ENCODE measurements at regions not wholly inside any gene's neighbourhood (a gene's known extent, or its start where the extent isn't known, plus 50 kb on each side); places are given as distances from the start of the nearest gene placed in this dataset.

GRCh38 chr2:220309215-220309614 lies 681.8 kb downstream of the SLC4A3 start:
- Mint-ChIP-seq H3K9me3 (peaks cover 3% of the 10 kb centered on the region), H3K4me1 (0 out of 2 replicates have a peak, but pooled peaks cover 2% of the 10 kb centered on the region), H3K4me3 (no peak overlapping the region), H3K27me3 (ENCODE audit: low read depth) (no peaks in the 10 kb centered on the region), H3K27ac (no peak overlapping the region), H3K36me3 (no peaks in the 10 kb centered on the region)
- ATAC-seq (no peak), DNase-seq (ENCODE audit: low spot score) (no peak)
- CTCF ChIA-PET = no interaction called here
- POLR2A ChIA-PET = no interaction called here
- TF ChIP-seq FOXJ3 (CRISPR knock-in tag; IDR thresholded peaks at IDR 0.05; ENCODE audit: borderline replicate concordance) = no peak
- no peak for TF ChIP-seq ZBTB43 (CRISPR knock-in tag; IDR thresholded peaks at IDR 0.05)
- TF ChIP-seq AFF4 (CRISPR knock-in tag; IDR thresholded peaks at IDR 0.05; ENCODE audit: borderline replicate concordance) = no peak
- TF ChIP-seq ZNF232 (CRISPR knock-in tag; IDR thresholded peaks at IDR 0.05) = no peak
- no peak for TF ChIP-seq ZNF138 (CRISPR knock-in tag; conservative IDR thresholded peaks at IDR 0.05)
- no peak for TF ChIP-seq ZNF671 (CRISPR knock-in tag; IDR thresholded peaks at IDR 0.05)
- no peak for TF ChIP-seq ESRRA (CRISPR knock-in tag; IDR thresholded peaks at IDR 0.05; ENCODE audit: borderline replicate concordance)

- DNase-seq (ENCODE audit: low spot score) = no peak
Observed at GRCh38 chr2:220310451-220310861, 683.0 kb downstream of the SLC4A3 start.

GRCh38 chr2:220315098-220315823 lies 687.8 kb downstream of the SLC4A3 start:
- H3K27ac Mint-ChIP-seq = no peak overlapping the region
- POLR2A ChIA-PET = no interaction called here
- 0 out of 2 replicates have a peak, but pooled peaks cover 2% of the 10 kb centered on the region for H3K4me1 Mint-ChIP-seq
- H3K36me3 Mint-ChIP-seq = no peaks in the 10 kb centered on the region
- H3K27me3 Mint-ChIP-seq (ENCODE audit: low read depth) = no peaks in the 10 kb centered on the region
- no peak overlapping the region for H3K4me3 Mint-ChIP-seq
- CTCF ChIA-PET = no interaction called here
- DNase-seq (ENCODE audit: low spot score) = no peak
- no peak for ATAC-seq
- peaks cover 8% of the 10 kb centered on the region for H3K9me3 Mint-ChIP-seq
- no peak for TF ChIP-seq ZNF396 (CRISPR knock-in tag; IDR thresholded peaks at IDR 0.05; ENCODE audit: borderline replicate concordance)
- no peak for TF ChIP-seq SOX15 (CRISPR knock-in tag; IDR thresholded peaks at IDR 0.05)
- TF ChIP-seq E2F1 (CRISPR knock-in tag; IDR thresholded peaks at IDR 0.05) = no peak
- no peak for TF ChIP-seq ZMAT4 (CRISPR knock-in tag; IDR thresholded peaks at IDR 0.05)
- TF ChIP-seq SMAD3 (CRISPR knock-in tag; IDR thresholded peaks at IDR 0.05; ENCODE audit: borderline replicate concordance) = no peak
- no peak for TF ChIP-seq KAT7 (CRISPR knock-in tag; IDR thresholded peaks at IDR 0.05; ENCODE audit: borderline replicate concordance)
- no peak for TF ChIP-seq NR3C1 (CRISPR knock-in tag; conservative IDR thresholded peaks at IDR 0.05; ENCODE audit: low read depth)
- no peak for TF ChIP-seq FOXK1 (CRISPR knock-in tag; IDR thresholded peaks at IDR 0.05)
- no peak for TF ChIP-seq CBFB (CRISPR knock-in tag; IDR thresholded peaks at IDR 0.05; ENCODE audit: low read depth)
- no peak for TF ChIP-seq ZNF219 (CRISPR knock-in tag; IDR thresholded peaks at IDR 0.05; ENCODE audit: borderline replicate concordance)
- no peak for TF ChIP-seq TP53 (CRISPR knock-in tag; IDR thresholded peaks at IDR 0.05)
- no peak for TF ChIP-seq PRRX2 (CRISPR knock-in tag; IDR thresholded peaks at IDR 0.05)
- no peak for TF ChIP-seq CTCF (IDR thresholded peaks at IDR 0.05)
- no peak for TF ChIP-seq ZNF425 (CRISPR knock-in tag; conservative IDR thresholded peaks at IDR 0.05)
- no peak for TF ChIP-seq GABPB1 (CRISPR knock-in tag; IDR thresholded peaks at IDR 0.05)

More at GRCh38 chr2:220310451-220310861, 683.0 kb downstream of the SLC4A3 start:
- Mint-ChIP-seq H3K4me1 (0 out of 2 replicates have a peak, but pooled peaks cover 2% of the 10 kb centered on the region), H3K36me3 (no peaks in the 10 kb centered on the region), H3K27ac (no peak overlapping the region), H3K27me3 (ENCODE audit: low read depth) (no peaks in the 10 kb centered on the region), H3K9me3 (peaks cover 3% of the 10 kb centered on the region), H3K4me3 (no peak overlapping the region)
- POLR2A ChIA-PET = no interaction called here
- CTCF ChIA-PET = no interaction called here
- no peak for TF ChIP-seq ZNF263 (CRISPR knock-in tag; IDR thresholded peaks at IDR 0.05; ENCODE audit: low read depth)
- no peak for ATAC-seq

All from WTC11 (cell line).